Endodermal cell (in vitro differentiated cells): ENCODE measurements at regions not wholly inside any gene's neighbourhood (a gene's known extent, or its start where the extent isn't known, plus 50 kb on each side); places are given as distances from the start of the nearest gene placed in this dataset.

Experiments used
- DNase-seq: peaks from one replicate; pipeline ENCODE4 v3.0.0-alpha.2; 2017
- H3K27ac ChIP-seq: 2 replicates; pipeline ENCODE4 v1.5.1; 2013; ENCODE audit warnings: mild to moderate bottlenecking, low read depth, low read length, moderate library complexity
- H3K27me3 ChIP-seq: 2 replicates; pipeline ENCODE4 v1.6.1; 2013; ENCODE audit warnings: mild to moderate bottlenecking, low read length, moderate library complexity; ENCODE audit not compliant: insufficient read depth, control insufficient read depth, poor library complexity, severe bottlenecking
- H3K36me3 ChIP-seq: 2 replicates; pipeline ENCODE4 v1.7.0; 2013; ENCODE audit warnings: mild to moderate bottlenecking, low read length, moderate library complexity; ENCODE audit not compliant: control insufficient read depth, insufficient read depth
- H3K4me1 ChIP-seq: one replicate; pipeline ENCODE4 v1.7.0; 2013; ENCODE audit warnings: low read length; ENCODE audit not compliant: control insufficient read depth, insufficient read depth
- H3K4me3 ChIP-seq: 2 replicates; pipeline ENCODE4 v1.5.1; 2013; ENCODE audit warnings: mild to moderate bottlenecking, low read length, moderate library complexity
- H3K9ac ChIP-seq: 2 replicates; pipeline ENCODE4 v1.6.1; 2013; ENCODE audit warnings: mild to moderate bottlenecking, low read length, moderate library complexity; ENCODE audit not compliant: poor library complexity, severe bottlenecking; ENCODE audit errors: extremely low read depth
- H3K9me3 ChIP-seq: 2 replicates; pipeline ENCODE4 v1.6.1; 2013; ENCODE audit warnings: mild to moderate bottlenecking, low read length, moderate library complexity; ENCODE audit not compliant: control insufficient read depth
- H3K27ac Mint-ChIP-seq: 2 replicates; pipeline ENCODE4 v1.8.0; 2020; ENCODE audit warnings: mixed read lengths
- H3K27me3 Mint-ChIP-seq: 2 replicates; pipeline ENCODE4 v1.8.0; 2021; ENCODE audit warnings: mild to moderate bottlenecking, mixed read lengths; ENCODE audit not compliant: insufficient read depth
- H3K36me3 Mint-ChIP-seq: 2 replicates; pipeline ENCODE4 v1.8.0; 2020; ENCODE audit warnings: low read depth, mixed read lengths
- H3K4me1 Mint-ChIP-seq: 2 replicates; pipeline ENCODE4 v1.8.0; 2020; ENCODE audit warnings: mixed read lengths
- H3K4me3 Mint-ChIP-seq: 2 replicates; pipeline ENCODE4 v1.8.0; 2020; ENCODE audit warnings: mild to moderate bottlenecking, moderate library complexity, mixed read lengths
- H3K9me3 Mint-ChIP-seq: 2 replicates; pipeline ENCODE4 v1.8.0; 2020; ENCODE audit warnings: mild to moderate bottlenecking, mixed read lengths
- WGBS, 2 experiments: methylation state at CpG; one replicate each; pipeline versions ENCODE4 v1.1.5 to v1.1.7; 2013; ENCODE audit warnings: missing lambda C conversion rate in 2 of 2, mixed read lengths in 1 of 2; ENCODE audit not compliant: insufficient coverage in 1 of 2, insufficient read length in 1 of 2; 5-methylcytosine and 5-hydroxymethylcytosine counted together
- TF ChIP-seq, protein P1 (sequence below): fragments of 200-600 bp; sonication (generic); conservative IDR thresholded peaks from 2 replicates; pipeline ENCODE4 v1.5.0; 2021; ENCODE audit warnings: antibody characterized with exemption, mild to moderate bottlenecking

DNA sequence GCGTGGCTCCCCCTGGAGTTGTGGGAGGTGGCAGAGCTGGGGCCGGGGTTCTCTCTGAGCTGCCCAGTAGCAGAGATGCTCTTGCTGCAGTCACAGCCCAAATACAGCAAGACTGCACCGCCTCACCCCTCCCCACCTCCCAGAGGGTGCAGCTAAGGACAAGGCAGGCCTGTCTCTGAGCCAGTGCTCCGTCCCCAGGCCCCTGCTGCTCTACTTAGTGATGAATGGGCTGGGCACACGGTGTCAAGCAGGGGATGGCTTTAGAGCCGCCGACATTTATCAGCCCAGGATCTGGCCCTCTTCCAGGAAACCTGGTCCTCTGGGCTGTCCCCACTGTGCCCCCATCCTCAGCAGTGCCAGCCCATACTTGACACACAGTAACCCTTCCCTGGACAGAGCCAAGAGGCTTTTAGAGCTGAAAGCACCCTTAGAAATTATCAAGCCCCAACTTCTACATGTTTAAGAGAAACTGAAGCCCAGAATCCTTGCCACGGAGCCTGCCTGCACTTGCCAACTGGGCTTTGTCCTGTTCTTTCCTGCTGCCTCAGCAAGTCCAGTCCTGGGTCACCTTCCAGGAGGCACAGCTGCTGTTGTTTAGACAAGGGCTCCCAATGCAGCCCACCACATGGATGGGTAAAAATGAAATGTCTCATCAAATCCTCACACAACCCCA, 137.1 kb upstream of the UNC5B start:
- Mint-ChIP-seq H3K36me3 (no peaks in the 10 kb centered on the region), H3K9me3 (no peaks in the 10 kb centered on the region), H3K4me1 (peaks cover 6% of the 10 kb centered on the region), H3K27ac (no peak overlapping the region), H3K4me3 (no peak overlapping the region), H3K27me3 (no peaks in the 10 kb centered on the region)
- 69 to 80% methylated on average over 6 to 8 of the region's 8 CpGs for WGBS, 2 experiments
- no peak overlapping the region for H3K27ac ChIP-seq
- H3K36me3 ChIP-seq = no peaks in the 10 kb centered on the region
- no peaks in the 10 kb centered on the region for H3K27me3 ChIP-seq
- H3K9me3 ChIP-seq = no peaks in the 10 kb centered on the region
- TF ChIP-seq, protein P1, sequence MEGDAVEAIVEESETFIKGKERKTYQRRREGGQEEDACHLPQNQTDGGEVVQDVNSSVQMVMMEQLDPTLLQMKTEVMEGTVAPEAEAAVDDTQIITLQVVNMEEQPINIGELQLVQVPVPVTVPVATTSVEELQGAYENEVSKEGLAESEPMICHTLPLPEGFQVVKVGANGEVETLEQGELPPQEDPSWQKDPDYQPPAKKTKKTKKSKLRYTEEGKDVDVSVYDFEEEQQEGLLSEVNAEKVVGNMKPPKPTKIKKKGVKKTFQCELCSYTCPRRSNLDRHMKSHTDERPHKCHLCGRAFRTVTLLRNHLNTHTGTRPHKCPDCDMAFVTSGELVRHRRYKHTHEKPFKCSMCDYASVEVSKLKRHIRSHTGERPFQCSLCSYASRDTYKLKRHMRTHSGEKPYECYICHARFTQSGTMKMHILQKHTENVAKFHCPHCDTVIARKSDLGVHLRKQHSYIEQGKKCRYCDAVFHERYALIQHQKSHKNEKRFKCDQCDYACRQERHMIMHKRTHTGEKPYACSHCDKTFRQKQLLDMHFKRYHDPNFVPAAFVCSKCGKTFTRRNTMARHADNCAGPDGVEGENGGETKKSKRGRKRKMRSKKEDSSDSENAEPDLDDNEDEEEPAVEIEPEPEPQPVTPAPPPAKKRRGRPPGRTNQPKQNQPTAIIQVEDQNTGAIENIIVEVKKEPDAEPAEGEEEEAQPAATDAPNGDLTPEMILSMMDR = no peak
- no peak overlapping the region for H3K9ac ChIP-seq
- DNase-seq = peak; percentile 59
- H3K4me1 ChIP-seq = no peaks in the 10 kb centered on the region
- no peak overlapping the region for H3K4me3 ChIP-seq

DNA sequence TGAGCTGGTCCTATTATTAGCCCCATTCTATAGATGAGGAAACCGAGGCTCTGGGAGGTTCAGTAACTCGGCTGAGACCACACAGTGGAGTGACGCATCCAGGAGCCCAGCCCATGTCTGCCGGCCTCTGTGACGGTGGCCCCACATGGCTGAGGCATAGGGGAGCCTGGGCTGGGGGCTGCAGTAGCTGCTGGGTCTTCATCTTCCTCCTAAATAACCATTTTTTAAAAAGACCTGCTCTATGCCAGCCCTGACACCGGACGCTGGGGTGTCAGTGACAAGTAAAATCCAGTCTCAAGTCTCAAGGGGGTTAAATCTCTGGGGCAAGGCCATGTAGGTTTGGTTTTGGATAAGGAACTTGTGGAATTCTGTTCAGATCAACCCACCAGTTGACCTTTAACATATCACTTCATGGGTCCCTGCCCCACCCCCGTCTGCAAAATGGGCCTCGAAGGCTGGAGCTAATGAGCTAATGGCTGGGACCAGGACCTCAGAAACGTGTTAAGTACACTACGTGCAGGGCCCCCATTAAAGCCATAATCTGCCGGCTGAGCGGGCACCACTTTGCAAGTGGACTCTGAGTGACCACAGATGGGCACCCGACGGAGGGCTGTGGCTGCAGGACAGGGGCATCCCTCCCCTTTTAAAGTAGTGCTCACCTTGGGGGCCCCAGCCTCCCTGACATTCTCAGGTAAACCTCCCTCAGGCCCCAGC, 136.5 kb upstream of the UNC5B start:
- Mint-ChIP-seq H3K4me1 (peaks cover 6% of the 10 kb centered on the region), H3K27me3 (no peaks in the 10 kb centered on the region)
- no peak overlapping the region for H3K4me3 ChIP-seq

GRCh38 chr10:71076473-71077142, 135.8 kb upstream of the UNC5B start:
- Histone ChIP-seq H3K9ac (no peak overlapping the region), H3K4me1 (no peaks in the 10 kb centered on the region), H3K4me3 (no peak overlapping the region), H3K9me3 (no peaks in the 10 kb centered on the region), H3K36me3 (no peaks in the 10 kb centered on the region), H3K27me3 (no peaks in the 10 kb centered on the region), H3K27ac (no peak overlapping the region)
- peak; percentile 77 for DNase-seq
- TF ChIP-seq, protein P1 = no peak
- WGBS, 2 experiments = 78 to 100% methylated on average over 2 to 8 of the region's 8 CpGs
- Mint-ChIP-seq H3K36me3 (no peaks in the 10 kb centered on the region), H3K4me3 (no peak overlapping the region), H3K27ac (no peak overlapping the region), H3K4me1 (peaks cover 6% of the 10 kb centered on the region), H3K27me3 (no peaks in the 10 kb centered on the region), H3K9me3 (no peaks in the 10 kb centered on the region)

More for the DNA sequence above, 136.5 kb upstream of the UNC5B start:
- TF ChIP-seq, protein P1 = no peak
- WGBS, 2 experiments = 85 to 91% methylated on average over 5 to 15 of the region's 15 CpGs
- H3K9me3 Mint-ChIP-seq = no peaks in the 10 kb centered on the region
- H3K27me3 ChIP-seq = no peaks in the 10 kb centered on the region
- no peak overlapping the region for H3K27ac Mint-ChIP-seq
- H3K9me3 ChIP-seq = no peaks in the 10 kb centered on the region
- peak; percentile 54 for DNase-seq
- no peaks in the 10 kb centered on the region for H3K36me3 Mint-ChIP-seq
- H3K27ac ChIP-seq = no peak overlapping the region
- no peaks in the 10 kb centered on the region for H3K4me1 ChIP-seq
- H3K4me3 Mint-ChIP-seq = no peak overlapping the region
- no peaks in the 10 kb centered on the region for H3K36me3 ChIP-seq
- H3K9ac ChIP-seq = no peak overlapping the region
